NCI-H69 (cell line): ENCODE measurements at regions not wholly inside any gene's neighbourhood (a gene's known extent, or its start where the extent isn't known, plus 50 kb on each side); places are given as distances from the start of the nearest gene placed in this dataset.

ENCODE experiments used
- DNase-seq: peaks from one replicate; lab custom pipeline; 2025; lab: John Stamatoyannopoulos, UW

GRCh38 chr12:94781835-94782234 is 131.5 kb upstream of the TMCC3 start:
- DNase-seq = no peak

- DNase-seq = no peak
Measured at GRCh38 chr12:94779485-94779884, 129.1 kb upstream of the TMCC3 start.

DNA sequence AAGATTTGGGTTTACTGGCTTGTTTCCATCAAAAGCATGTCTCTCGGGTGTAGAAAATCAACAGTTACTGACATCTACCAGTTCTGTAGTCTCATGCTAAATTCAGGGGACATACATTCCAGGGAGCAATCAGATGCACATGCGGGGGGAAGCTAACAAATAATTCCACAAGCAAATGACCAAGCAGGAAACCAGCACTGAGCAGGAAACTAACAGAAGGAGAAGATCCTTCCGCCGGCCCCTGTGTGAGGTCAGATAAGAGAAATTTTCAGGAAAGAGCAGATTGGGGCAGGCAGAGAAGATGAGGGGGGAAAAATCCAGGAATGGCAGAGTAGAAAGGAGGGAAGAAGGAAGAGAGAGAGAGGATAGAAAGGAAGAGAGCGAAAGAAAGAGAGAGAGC is 127.6 kb upstream of the TMCC3 start:
- DNase-seq = no peak

GRCh38 chr12:94775710-94776109 is 125.4 kb upstream of the TMCC3 start:
- no peak for DNase-seq

- no peak for DNase-seq
Measured at GRCh38 chr12:94771741-94772140, 121.4 kb upstream of the TMCC3 start.

DNA sequence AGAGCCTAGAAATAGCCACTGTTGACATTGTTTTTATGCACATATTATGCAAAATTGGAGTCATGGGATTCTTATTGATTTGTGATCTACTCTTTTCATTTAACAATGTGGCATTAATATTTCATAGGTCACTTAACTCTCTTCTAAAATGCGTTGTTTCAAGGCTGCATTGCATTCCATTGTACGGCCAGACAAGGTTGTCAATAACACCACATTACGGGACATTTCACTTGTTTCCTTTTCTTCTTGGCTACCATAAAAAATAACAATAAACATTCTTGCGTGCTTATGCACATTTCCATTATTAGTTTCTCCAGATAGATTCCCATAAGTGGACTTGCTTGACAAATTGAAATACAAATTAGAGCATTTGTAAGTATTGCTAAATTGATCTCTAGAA is 120.8 kb upstream of the TMCC3 start:
- DNase-seq = no peak

- DNase-seq = no peak
Measured at GRCh38 chr12:94770791-94771190, 120.4 kb upstream of the TMCC3 start.

DNA sequence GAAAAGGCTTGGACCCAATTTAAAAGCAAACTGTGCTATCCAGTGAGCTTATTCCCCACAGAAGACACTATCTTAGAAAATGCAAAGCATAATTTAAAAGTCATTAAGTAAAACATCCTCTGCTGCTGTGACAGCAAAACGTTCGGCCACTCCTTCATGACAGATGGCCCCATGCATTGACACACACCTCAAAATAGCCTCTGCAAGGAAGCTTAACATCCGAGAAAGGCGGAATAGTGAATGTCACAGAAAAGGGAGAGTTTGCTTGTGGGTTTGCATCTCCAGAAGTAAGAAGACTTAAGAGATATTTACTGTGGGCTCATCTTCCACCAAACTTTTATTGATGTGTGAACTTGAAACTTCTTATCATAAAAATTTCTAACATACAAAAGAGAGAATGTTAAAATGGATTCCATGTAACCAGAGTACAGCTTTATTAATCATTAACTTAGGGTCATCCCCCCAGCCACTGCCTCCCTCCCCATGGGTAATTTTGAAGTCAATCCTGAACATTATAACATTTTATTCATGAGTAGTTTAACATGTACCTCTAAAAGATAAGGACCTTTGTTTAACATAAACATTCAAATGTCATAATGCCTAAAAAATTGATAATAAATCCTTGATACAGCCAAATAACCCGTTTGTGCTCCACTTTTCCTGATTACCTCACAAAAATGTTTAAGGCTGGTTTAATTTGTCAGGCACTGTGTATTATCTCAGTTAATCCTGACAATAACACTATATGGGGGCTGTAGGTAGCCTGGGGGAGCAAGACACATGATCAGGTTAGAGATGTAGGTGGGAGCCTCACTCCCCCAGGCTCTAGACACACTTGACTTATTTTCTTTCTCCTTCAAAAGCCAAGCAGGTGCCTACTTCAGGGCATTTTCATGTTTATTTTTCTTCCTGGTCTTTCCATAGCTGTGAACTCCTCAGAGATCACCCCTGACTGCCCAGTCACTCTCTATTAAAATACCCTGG is 119.7 kb upstream of the TMCC3 start:
- no peak for DNase-seq

DNA sequence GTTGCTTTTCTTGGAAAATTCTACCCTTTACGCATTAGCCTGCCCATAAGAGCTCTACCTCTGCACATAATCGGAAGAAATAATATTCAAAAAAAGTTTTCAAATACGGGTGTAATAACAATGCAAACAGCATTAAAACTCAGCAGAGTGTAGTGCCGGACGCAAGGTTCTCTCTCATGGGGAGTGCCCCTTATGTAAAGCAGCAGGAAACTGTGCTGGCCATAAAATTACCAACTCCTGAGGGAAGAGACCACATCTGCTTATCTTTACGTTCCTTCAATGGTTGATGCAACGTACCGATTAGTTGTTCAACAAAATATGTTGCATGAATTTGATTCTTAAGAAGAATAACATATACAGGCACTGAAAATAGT is 118.7 kb upstream of the TMCC3 start:
- DNase-seq = no peak

DNA sequence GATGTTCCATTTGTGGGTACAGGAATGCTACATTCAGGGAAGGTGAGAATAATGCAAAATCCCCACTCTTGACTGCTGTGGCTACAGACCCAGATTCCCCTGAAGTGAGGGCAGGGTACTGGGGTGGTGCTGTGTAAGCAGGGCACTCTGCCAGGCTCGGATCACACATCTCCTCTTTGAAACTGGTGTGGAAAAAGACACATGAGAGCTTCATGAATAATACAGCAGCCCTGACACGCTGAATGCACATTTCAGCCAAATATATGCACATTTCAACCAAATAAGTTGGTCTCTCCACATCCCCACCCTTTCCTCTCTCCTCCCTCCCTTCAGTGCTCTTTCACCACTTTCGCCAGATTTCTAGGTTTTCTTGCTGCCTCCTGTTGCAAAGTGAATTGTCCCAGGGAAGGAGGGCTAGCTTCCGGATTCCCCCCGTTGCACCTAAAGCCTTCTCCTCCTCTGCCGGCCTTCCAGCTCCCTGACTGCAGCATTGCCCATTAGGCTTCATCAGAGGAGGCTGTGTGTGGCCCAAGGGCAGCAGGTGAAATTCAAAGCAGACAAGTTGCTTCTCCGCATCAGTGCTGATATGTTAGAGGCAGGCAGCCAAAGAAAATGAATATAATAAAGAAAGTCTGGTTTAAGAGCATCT is 118.2 kb upstream of the TMCC3 start:
- no peak for DNase-seq

DNA sequence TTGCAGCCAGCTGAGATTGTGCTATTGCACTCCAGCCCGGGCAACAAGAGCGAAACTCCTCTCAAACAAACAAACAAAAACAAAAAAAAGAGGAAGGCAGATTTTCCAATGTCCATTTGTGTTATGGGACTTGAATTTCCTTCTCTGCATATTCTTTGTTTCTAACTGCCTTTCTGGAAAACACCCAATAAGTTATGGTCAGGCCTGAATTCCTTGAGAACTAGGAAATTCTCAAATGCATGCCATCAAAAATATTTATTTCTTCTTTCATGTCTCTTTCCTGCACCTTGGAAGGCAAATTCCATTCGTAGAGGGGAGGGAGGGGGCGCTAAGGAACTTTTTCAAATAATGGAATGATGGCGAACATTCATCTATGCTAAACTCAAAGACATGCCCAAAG is 117.6 kb upstream of the TMCC3 start:
- no peak for DNase-seq

DNA sequence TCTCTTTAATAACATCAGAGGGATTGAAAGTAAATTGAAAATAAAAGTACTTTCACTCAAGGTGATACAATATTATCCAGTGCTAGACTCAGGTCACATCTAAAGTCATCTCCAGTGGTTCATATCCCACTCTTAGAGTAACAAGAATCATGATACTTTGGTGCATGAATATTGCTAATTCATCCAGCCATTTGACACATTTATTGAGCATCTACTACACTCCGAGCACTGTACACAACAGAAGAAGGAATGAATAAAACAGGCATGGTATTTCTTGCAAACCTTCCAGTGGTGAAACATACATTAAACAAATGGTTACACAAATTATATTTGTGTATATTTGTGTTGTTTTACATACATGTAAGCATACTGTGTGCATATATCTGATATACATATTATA is 116.0 kb upstream of the TMCC3 start:
- no peak for DNase-seq

DNA sequence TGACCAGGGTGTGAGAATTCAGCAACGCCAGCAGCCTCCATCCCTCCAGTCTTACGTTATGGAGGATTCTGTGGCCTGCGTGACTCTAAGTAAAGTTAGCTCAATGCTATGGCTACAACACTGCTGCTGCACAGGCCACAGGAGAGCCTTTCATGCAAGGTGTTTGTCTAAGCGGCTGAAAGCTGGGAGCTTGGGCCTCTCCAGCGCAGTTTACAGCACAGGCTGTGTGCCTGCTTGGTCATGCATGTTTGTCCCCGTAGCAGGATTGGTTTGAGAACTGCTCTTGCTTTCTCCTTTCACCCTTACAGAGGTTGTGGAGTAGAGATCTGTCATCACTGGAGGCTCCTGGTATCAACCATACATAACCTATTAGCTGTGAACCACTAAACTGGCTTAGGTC is 113.1 kb upstream of the TMCC3 start:
- no peak for DNase-seq

DNA sequence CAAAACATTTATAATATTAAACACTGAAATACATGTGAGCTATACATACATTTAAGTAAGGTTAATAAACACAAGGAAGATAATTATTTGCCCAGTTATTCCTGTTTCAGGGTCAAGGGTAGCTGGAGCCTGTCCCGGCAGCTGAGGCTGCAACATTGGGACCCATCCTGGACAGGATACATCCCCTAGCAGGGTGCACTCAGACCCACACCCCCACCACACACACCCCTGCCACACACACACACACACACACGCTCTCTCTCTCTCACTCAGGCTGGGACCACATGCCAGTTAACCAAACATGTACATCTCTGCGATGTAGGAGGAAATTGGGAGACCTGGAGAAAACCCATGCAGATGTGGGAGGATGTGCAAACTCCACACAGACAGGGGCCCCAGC is 112.6 kb upstream of the TMCC3 start:
- DNase-seq = no peak

- no peak for DNase-seq
Measured at GRCh38 chr12:94762259-94762942, 112.0 kb upstream of the TMCC3 start.

DNA sequence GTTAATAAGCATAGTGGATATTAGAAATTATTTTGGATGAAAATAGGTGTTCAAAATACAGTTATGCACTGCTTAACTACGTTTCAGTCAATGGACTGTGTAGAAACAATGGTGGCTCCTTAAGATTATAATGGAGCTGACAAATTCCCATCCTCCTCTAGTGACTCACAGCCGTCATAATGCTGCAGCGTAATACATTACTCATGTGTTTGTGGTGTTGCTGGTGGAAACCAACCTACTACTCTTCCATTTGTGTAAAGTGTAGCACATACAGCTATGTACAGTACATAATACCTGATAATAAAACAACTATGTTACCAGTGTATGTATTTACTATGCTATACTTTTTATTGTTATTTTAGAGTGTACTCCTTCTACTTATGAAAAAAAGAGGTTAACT is 111.2 kb upstream of the TMCC3 start:
- DNase-seq = no peak

DNA sequence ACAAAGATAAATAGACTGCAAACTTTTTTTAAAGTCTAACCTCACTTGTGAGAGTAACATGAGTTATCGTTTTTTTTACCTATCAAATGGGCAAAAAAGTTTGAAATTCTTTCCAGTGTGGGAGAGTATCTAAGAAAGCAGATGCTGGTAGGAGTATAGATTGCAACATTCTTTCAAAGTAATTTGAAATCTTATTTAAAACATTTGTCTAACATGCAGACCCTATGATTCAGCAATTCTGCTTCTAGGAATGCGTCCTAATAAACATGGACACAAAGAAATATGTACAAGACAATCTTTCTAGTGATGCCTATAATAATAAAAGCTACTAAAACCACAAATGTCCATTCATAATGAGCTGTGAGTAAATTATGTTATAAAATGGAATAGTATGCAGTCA is 110.4 kb upstream of the TMCC3 start:
- no peak for DNase-seq

GRCh38 chr12:94756789-94757188 is 106.4 kb upstream of the TMCC3 start:
- DNase-seq = no peak

DNA sequence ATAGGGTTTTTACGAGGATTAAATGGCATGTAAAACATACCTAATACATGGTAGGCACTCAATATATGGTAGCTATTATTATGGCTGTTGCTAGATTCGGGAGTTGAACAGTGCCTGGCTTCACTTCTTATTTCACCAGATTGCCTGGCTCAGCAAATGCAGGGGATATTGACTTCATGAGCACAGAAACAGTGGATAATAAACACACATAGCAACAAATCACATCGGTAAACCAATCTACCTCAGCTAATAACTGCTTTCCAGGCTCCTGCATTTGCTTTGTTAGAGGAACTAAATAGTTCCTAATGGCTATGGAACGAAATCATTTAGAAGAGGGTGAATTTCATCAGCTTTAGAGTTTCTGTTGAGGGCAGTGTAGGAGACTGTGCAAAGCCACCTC is 105.2 kb upstream of the TMCC3 start:
- no peak for DNase-seq

DNA sequence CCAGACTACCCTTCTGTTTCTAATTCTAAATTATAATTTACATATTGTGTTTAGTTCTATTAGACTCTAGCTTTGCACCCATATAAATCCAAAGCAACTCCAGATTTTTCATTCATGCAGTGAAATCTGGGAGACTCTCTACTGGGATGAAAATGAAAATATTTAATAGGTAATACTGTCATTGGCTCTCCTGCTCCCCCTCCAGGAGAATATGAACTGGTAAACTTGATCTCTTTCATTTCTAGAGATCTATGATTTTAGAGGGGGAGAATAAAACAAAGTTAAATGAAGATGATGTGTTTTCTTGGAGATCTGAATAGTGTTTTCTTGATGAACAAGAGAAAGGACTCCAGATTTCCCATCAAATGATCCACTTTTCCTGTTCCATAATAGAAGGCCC is 104.3 kb upstream of the TMCC3 start:
- no peak for DNase-seq

GRCh38 chr12:94753036-94753679 is 102.8 kb upstream of the TMCC3 start:
- no peak for DNase-seq

GRCh38 chr12:94750864-94751263 is 100.5 kb upstream of the TMCC3 start:
- DNase-seq = no peak

DNA sequence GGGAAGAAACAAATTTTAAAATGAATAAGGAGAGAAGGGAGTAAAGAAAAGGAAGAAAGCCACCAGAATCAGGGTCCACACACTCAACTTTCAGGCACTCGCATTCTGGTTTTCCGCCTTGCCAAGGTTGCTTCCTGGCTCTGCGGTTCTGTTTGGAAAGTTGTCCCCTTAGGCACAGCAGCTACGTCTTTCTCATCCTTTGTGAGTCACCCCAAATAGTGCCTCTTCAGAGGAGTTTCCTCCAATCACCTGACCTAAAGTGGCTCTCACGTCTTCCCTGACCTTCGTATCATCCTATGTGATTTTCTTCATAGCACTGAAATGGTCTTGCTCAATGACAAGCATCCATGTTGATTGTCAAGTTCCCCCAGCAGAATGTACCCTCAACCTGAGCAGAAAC is 99.5 kb upstream of the TMCC3 start:
- no peak for DNase-seq
